HFFc6 (cell line): ENCODE measurements at regions not wholly inside any gene's neighbourhood (a gene's known extent, or its start where the extent isn't known, plus 50 kb on each side); places are given as distances from the start of the nearest gene placed in this dataset.
"Not testable (repeated sequence)": the region's sequence is repeated elsewhere in the genome, so short reads cannot be mapped to it uniquely, and the experiment has no call there.

Source experiments
- DNase-seq: peaks from one replicate; pipeline ENCODE4 v3.0.0-alpha.2; 2018
- H3K27ac Mint-ChIP-seq: 2 replicates; pipeline ENCODE4 v1.8.0; 2020; ENCODE audit warnings: mild to moderate bottlenecking, mixed read lengths
- H3K27me3 Mint-ChIP-seq: 2 replicates; pipeline ENCODE4 v1.8.0; 2021; ENCODE audit warnings: mild to moderate bottlenecking, moderate library complexity, mixed read lengths; ENCODE audit not compliant: insufficient read depth
- H3K36me3 Mint-ChIP-seq: 2 replicates; pipeline ENCODE4 v1.8.0; 2021; ENCODE audit warnings: low read depth, mixed read lengths
- H3K4me1 Mint-ChIP-seq: 2 replicates; pipeline ENCODE4 v1.8.0; 2020; ENCODE audit warnings: low read depth, mixed read lengths
- H3K4me3 Mint-ChIP-seq: 2 replicates; pipeline ENCODE4 v1.8.0; 2020; ENCODE audit warnings: mild to moderate bottlenecking, moderate library complexity, mixed read lengths
- H3K9me3 Mint-ChIP-seq: 2 replicates; pipeline ENCODE4 v1.8.0; 2020; ENCODE audit warnings: mild to moderate bottlenecking, mixed read lengths
- TF ChIP-seq, protein P1 (sequence below): fragments of 200-600 bp; sonication (generic); IDR thresholded peaks from 2 replicates; pipeline ENCODE4 v1.5.0; 2021; ENCODE audit warnings: antibody characterized with exemption, mild to moderate bottlenecking

DNA sequence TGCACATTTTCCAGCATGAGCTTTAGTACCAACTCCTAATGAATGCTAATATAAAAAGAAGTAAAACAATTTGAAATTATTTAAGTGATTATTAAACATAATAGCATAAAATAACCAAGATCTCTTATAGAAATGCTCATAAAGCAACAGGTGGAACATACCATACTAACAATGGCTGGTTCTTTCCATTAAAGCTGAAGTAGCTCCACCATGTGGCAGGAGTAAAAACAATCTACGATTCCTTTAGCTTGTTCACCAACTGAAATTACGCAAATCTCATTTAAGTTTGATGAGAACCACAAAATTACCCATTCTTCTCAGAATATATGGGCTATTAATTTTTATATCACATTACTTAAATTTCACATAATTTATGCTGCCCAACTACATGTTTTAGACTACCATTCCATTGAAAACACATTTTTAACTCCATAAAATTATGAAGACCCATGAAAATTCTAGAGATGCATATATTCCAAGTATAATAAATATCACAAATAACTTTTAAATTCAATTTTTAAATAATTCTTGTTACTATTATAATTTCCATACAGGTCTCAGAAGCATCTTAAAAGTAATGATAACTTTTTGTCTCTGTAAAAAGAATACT is 213.6 kb downstream of the DAD1 start:
- DNase-seq = peak; percentile 46
- Mint-ChIP-seq H3K27ac (no peak overlapping the region), H3K9me3 (no peaks in the 10 kb centered on the region), H3K27me3 (peaks cover 8% of the 10 kb centered on the region; the same call in 1 of the 2 replicates), H3K4me3 (no peak overlapping the region), H3K4me1 (peaks cover 12% of the 10 kb centered on the region), H3K36me3 (no peaks in the 10 kb centered on the region)
- TF ChIP-seq, protein P1, sequence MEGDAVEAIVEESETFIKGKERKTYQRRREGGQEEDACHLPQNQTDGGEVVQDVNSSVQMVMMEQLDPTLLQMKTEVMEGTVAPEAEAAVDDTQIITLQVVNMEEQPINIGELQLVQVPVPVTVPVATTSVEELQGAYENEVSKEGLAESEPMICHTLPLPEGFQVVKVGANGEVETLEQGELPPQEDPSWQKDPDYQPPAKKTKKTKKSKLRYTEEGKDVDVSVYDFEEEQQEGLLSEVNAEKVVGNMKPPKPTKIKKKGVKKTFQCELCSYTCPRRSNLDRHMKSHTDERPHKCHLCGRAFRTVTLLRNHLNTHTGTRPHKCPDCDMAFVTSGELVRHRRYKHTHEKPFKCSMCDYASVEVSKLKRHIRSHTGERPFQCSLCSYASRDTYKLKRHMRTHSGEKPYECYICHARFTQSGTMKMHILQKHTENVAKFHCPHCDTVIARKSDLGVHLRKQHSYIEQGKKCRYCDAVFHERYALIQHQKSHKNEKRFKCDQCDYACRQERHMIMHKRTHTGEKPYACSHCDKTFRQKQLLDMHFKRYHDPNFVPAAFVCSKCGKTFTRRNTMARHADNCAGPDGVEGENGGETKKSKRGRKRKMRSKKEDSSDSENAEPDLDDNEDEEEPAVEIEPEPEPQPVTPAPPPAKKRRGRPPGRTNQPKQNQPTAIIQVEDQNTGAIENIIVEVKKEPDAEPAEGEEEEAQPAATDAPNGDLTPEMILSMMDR = peak; percentile 82

DNA sequence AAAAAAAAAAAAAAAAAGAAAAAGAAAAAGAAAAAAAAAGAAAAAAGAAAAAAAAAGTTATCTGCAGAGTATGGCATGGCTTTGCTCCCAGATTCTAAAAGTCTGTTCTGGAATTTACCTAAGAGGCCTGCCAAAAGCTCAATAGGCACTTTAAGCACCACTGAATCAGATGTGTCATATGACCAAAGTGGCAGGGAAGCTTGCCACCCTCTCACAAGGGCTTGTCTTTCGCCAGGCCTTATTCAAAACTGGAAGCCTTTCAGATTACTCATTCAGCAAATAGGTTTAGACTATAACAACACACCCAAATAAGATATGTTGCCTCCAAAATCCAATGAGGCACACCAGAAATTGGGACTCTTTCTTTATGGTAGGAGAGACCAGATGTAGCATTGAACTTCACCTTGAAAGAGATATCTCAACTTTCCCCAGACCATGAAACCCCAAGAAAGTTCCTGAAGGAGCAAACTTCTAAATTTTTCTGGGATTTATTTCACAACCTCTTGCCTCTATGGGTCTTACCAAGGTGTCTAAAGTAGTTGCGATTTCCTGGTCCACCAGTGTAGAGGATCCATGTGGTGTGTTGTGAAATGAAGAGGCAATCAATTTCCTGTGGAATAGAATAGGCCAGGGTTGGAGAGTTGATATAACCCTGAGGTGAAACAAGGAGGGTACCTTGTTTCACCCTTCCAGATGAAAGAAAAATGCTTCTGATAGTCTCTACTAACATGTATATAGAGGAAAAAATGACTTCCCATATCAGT is 218.8 kb downstream of the DAD1 start:
- no peak overlapping the region for H3K27ac Mint-ChIP-seq
- peak; percentile 4 for DNase-seq
- H3K27me3 Mint-ChIP-seq = peaks cover 10% of the 10 kb centered on the region; the same call in 1 of the 2 replicates

DNA sequence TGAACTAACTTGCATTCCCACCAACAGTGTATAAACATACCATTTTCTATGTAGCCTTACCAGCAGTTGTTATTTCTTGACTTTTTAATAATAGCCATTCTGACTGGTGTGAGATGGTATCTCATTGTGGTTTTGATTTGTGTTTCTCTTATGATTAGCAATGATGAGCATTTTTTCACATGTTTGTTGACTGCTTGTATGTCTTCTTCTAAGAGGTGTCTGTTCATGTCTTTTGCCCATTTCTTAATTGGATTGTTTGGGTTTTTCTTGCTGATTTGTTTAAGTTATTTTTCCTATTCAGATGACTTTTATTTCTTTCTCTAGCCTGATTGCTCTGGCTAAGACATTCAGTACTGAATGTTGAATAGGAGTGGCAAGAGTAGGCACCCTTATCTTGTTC is 230.3 kb downstream of the DAD1 start:
- TF ChIP-seq, protein P1 = no peak
- Mint-ChIP-seq H3K27me3 (peaks cover 9% of the 10 kb centered on the region), H3K4me3 (no peak overlapping the region), H3K4me1 (no peaks in the 10 kb centered on the region), H3K9me3 (no peaks in the 10 kb centered on the region), H3K36me3 (no peaks in the 10 kb centered on the region), H3K27ac (no peak overlapping the region)
- DNase-seq = no peak

More for the DNA sequence above, 218.8 kb downstream of the DAD1 start:
- no peaks in the 10 kb centered on the region for H3K9me3 Mint-ChIP-seq
- no peak overlapping the region for H3K4me3 Mint-ChIP-seq
- H3K36me3 Mint-ChIP-seq = no peaks in the 10 kb centered on the region
- H3K4me1 Mint-ChIP-seq = no peaks in the 10 kb centered on the region
- TF ChIP-seq, protein P1 = no peak

DNA sequence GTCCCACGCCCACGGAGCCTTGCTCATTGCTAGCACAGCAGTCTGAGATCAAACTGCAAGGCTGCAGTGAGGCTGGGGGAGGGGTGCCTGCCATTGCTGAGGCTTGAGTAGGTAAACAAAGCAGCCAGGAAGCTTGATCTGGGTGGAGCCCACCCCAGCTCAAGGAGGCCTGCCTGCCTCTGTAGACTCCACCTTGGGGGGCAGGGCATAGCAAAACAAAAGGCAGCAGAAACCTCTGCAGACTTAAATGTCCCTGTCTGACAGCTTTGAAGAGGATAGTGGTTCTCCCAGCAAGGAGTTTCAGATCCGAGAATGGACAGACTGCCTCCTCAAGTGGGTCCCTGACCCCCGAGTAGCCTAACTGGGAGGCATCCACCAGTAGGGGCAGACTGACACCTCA is 239.7 kb downstream of the DAD1 start:
- H3K4me3 Mint-ChIP-seq, H3K27ac Mint-ChIP-seq, H3K4me1 Mint-ChIP-seq, H3K36me3 Mint-ChIP-seq, DNase-seq, H3K27me3 Mint-ChIP-seq: not testable (repeated sequence)
- H3K9me3 Mint-ChIP-seq = peaks cover 12% of the 10 kb centered on the region; the same call in 1 of the 2 replicates

DNA sequence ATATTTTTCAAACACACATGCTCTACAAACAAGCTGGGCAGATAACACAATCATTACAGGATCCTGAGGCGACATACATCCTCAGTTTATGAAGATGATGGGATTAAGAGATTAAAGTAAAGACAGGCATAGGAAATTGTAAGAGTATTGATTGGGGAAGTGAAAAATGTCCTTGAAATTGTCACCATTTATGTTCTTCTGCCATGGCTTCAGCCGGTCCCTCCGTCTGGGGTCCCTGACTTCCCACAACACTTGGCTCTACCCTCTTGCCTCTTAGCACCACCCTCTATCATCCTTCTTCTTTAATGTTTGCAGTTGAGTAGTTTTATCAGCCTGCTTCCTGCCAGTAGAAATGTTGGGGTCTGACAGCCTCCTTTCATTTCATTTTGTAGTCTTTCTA is 244.4 kb downstream of the DAD1 start:
- TF ChIP-seq, protein P1 = no peak
- H3K4me1 Mint-ChIP-seq = no peaks in the 10 kb centered on the region
- no peaks in the 10 kb centered on the region for H3K36me3 Mint-ChIP-seq
- no peak overlapping the region for H3K4me3 Mint-ChIP-seq
- no peak overlapping the region for H3K27ac Mint-ChIP-seq
- no peak for DNase-seq
- H3K9me3 Mint-ChIP-seq = peaks cover 24% of the 10 kb centered on the region
- H3K27me3 Mint-ChIP-seq = peaks cover 5% of the 10 kb centered on the region; the same call in 1 of the 2 replicates

DNA sequence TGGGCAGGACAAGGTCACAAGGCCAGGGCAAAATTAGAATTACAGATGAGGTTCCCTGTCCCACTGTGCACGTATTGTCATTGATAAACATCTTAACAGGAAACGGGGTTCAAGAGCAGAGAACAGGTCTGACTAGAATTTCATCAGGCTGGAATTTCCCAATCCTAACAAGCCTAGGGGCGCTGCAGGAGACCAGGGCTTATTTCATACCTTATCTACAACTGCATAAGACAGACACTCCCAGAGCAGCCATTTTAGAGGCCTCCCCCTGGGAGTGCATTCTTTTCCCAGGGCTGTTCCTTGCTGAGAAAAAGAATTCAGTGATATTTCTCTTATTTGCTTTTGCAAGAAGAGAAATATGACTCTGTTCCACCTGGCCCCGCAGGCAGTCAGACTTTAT is 244.8 kb downstream of the DAD1 start:
- not testable (repeated sequence) for H3K4me3 Mint-ChIP-seq, DNase-seq, H3K4me1 Mint-ChIP-seq, H3K27ac Mint-ChIP-seq, H3K27me3 Mint-ChIP-seq, H3K36me3 Mint-ChIP-seq
- peaks cover 24% of the 10 kb centered on the region for H3K9me3 Mint-ChIP-seq
